ENCODE measurements at regions not wholly inside any gene's neighbourhood (a gene's known extent, or its start where the extent isn't known, plus 50 kb on each side); places are given as distances from the start of the nearest gene placed in this dataset.
"Not testable (repeated sequence)": the region's sequence is repeated elsewhere in the genome, so short reads cannot be mapped to it uniquely, and the experiment has no call there.

- DNase-seq (ENCODE audit: low read depth): not testable (repeated sequence)
Observed at GRCh38 chr9:78172610-78173009, 63.3 kb upstream of the CEP78 start.

GRCh38 chr9:78171651-78172050, 64.2 kb upstream of the CEP78 start:
- DNase-seq (ENCODE audit: low read depth): no peak

- DNase-seq (ENCODE audit: low read depth): no peak
Observed at GRCh38 chr9:78169125-78169524, 66.8 kb upstream of the CEP78 start.

- no peak for DNase-seq (ENCODE audit: low read depth)
Observed at GRCh38 chr9:78167356-78167755, 68.5 kb upstream of the CEP78 start.

GRCh38 chr9:78163834-78164233, 72.0 kb upstream of the CEP78 start:
- DNase-seq (ENCODE audit: low read depth): no peak

- no peak for DNase-seq (ENCODE audit: low read depth)
Observed at GRCh38 chr9:78158286-78158685, 77.6 kb upstream of the CEP78 start.

GRCh38 chr9:78150983-78151356, 84.9 kb upstream of the CEP78 start:
- DNase-seq (ENCODE audit: low read depth): no peak

GRCh38 chr9:78150312-78150982, 85.4 kb upstream of the CEP78 start:
- DNase-seq (ENCODE audit: low read depth): no peak

- DNase-seq (ENCODE audit: low read depth): no peak
Observed at GRCh38 chr9:78149702-78150291, 86.1 kb upstream of the CEP78 start.

GRCh38 chr9:78146241-78146640, 89.6 kb upstream of the CEP78 start:
- DNase-seq (ENCODE audit: low read depth): no peak

- DNase-seq (ENCODE audit: low read depth): no peak
Observed at GRCh38 chr9:78144663-78145377, 91.1 kb upstream of the CEP78 start.

GRCh38 chr9:78144008-78144381, 91.9 kb upstream of the CEP78 start:
- no peak for DNase-seq (ENCODE audit: low read depth)

GRCh38 chr9:78143281-78144007, 92.4 kb upstream of the CEP78 start:
- no peak for DNase-seq (ENCODE audit: low read depth)

- DNase-seq (ENCODE audit: low read depth): not testable (repeated sequence)
Observed at GRCh38 chr9:78142264-78142663, 93.6 kb upstream of the CEP78 start.

- DNase-seq (ENCODE audit: low read depth): peak; percentile 23
Observed at GRCh38 chr9:78133751-78134150, 102.1 kb upstream of the CEP78 start.

GRCh38 chr9:78132701-78133058, 101.1 kb upstream of the GNAQ start:
- DNase-seq (ENCODE audit: low read depth): peak; percentile 27

- peak; percentile 35 for DNase-seq (ENCODE audit: low read depth)
Observed at GRCh38 chr9:78131969-78132700, 100.5 kb upstream of the GNAQ start.

- no peak for DNase-seq (ENCODE audit: low read depth)
Observed at GRCh38 chr9:78130853-78131252, 99.2 kb upstream of the GNAQ start.

GRCh38 chr9:78130004-78130403, 98.4 kb upstream of the GNAQ start:
- peak; percentile 36 for DNase-seq (ENCODE audit: low read depth)

GRCh38 chr9:78127279-78128225, 95.9 kb upstream of the GNAQ start:
- no peak for DNase-seq (ENCODE audit: low read depth)

GRCh38 chr9:78123808-78124207, 92.2 kb upstream of the GNAQ start:
- no peak for DNase-seq (ENCODE audit: low read depth)

All from ELR (cell line).